ENCODE measurements at regions not wholly inside any gene's neighbourhood (a gene's known extent, or its start where the extent isn't known, plus 50 kb on each side); places are given as distances from the start of the nearest gene placed in this dataset.

- no peak for TF ChIP-seq POLR2A (IDR thresholded peaks at IDR 0.05)
- TF ChIP-seq CTCF (IDR thresholded peaks at IDR 0.05) = no peak
Observed at GRCh38 chr10:3362394-3362793, 189.8 kb upstream of the PITRM1 start.
